HG02798 (cell line): ENCODE measurements at regions not wholly inside any gene's neighbourhood (a gene's known extent, or its start where the extent isn't known, plus 50 kb on each side); places are given as distances from the start of the nearest gene placed in this dataset.

Experiments
- ATAC-seq: cut with Tn5 transposase; IDR thresholded peaks from one replicate; pipeline ENCODE4 v1.9.1; 2021; ENCODE audit warnings: mild to moderate bottlenecking; ENCODE audit not compliant: unreplicated experiment, poor library complexity

DNA sequence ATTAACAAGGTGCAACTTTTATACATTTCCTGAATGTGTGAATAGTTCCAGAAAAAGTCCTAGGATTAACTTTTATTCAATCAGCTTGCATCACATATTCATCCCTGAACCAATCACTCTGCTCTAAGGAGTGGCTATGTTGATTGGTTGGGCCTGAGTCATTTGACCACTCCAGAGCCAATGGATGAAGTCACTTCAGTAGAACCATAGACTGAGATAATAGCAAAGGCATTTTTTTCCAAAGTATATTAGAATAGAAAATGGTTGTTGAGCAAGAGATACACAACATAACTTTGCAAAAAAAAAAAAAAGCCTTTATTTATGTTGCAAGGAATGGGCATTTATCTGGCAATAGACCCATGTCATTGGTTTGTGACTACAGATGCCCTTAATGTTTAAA lies 55.5 kb upstream of the AGTR1 start:
- no peak for ATAC-seq

GRCh38 chr3:148642616-148643015 lies 55.1 kb upstream of the AGTR1 start:
- no peak for ATAC-seq

DNA sequence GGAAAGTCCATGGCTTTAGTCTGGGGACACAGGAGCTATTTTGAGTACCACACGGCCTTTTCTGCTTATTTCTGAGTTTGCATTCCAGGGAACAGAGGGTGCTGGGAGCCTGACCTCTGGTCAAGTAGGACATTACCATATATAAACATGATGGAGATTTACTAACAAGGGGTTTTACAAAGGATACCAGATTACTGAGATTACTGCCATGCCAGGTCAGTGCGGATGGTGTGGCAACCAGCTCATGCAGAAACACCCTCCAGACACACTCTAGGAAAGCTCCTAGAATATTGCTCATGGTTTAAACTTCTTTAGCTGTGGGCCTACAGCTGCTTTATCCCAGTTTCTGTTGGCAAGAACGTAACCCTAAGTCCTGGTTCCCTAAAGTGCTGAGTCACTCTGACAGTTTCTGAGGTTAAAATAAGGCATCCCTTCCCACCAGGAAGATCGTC lies 54.3 kb upstream of the AGTR1 start:
- no peak for ATAC-seq

GRCh38 chr3:148646126-148646665 lies 51.5 kb upstream of the AGTR1 start:
- no peak for ATAC-seq
